ENCODE measurements at regions not wholly inside any gene's neighbourhood (a gene's known extent, or its start where the extent isn't known, plus 50 kb on each side); places are given as distances from the start of the nearest gene placed in this dataset.

DNA sequence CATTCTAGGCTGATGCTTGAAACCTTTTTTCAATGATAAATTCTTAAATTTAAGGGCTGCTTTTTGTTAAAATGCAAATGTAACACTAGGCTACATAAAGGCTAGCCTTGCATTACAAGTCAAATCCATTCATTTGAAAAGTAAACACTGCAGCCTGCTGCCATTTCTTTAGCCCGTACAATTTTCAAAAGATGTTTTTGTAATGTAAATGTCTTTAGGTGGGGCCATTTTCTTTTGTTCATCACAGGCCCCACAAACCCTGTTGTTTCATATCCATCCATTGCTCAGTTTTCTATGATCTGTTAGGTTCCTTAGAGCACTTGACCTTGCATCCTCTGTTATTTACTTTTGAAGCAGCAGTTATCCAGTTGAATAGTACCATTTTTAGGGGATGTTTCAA is 296.2 kb upstream of the AMOT start:
- Histone ChIP-seq H3K9ac (no peak overlapping the region), H4K20me1 (ENCODE audit: insufficient read depth) (no peaks in the 10 kb centered on the region), H3K27me3 (ENCODE audit: insufficient read depth, low read depth) (no peaks in the 10 kb centered on the region), H3K79me2 (ENCODE audit: insufficient read depth, low read depth) (no peaks in the 10 kb centered on the region), H3K4me1 (ENCODE audit: low read depth, poor library complexity, severe bottlenecking) (no peaks in the 10 kb centered on the region), H3K27ac (no peak overlapping the region), H3K36me3 (ENCODE audit: insufficient read depth) (no peaks in the 10 kb centered on the region), H3K4me3 (IDR thresholded peaks at IDR 0.05; ENCODE audit: insufficient read depth, low read depth, low read length) (no peak overlapping the region), H2AFZ (ENCODE audit: low read depth) (no peak overlapping the region), H3K4me2 (no peak overlapping the region)
- TF ChIP-seq, protein P1, sequence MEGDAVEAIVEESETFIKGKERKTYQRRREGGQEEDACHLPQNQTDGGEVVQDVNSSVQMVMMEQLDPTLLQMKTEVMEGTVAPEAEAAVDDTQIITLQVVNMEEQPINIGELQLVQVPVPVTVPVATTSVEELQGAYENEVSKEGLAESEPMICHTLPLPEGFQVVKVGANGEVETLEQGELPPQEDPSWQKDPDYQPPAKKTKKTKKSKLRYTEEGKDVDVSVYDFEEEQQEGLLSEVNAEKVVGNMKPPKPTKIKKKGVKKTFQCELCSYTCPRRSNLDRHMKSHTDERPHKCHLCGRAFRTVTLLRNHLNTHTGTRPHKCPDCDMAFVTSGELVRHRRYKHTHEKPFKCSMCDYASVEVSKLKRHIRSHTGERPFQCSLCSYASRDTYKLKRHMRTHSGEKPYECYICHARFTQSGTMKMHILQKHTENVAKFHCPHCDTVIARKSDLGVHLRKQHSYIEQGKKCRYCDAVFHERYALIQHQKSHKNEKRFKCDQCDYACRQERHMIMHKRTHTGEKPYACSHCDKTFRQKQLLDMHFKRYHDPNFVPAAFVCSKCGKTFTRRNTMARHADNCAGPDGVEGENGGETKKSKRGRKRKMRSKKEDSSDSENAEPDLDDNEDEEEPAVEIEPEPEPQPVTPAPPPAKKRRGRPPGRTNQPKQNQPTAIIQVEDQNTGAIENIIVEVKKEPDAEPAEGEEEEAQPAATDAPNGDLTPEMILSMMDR (conservative IDR thresholded peaks at IDR 0.05; ENCODE audit: low read depth, low read length) = no peak

DNA sequence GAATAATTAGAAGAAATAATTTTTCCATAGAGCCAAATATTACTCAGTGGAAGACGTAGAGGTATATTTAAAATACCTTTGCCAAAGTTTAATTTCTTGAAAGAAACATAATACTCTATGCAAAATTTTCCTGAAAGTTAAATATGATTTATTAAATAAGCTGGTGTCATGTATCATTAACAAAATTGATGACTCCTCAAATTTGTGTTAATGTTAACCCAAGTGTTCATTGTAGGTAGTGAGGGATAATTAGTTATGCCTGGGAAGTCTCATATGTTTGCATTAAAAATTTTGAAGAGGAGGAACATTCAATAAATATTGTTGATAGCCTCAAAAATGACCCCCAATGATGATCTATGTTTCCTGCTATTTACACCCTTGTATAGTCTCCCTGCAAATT is 292.7 kb upstream of the AMOT start:
- H3K9ac ChIP-seq = no peak overlapping the region
- H3K4me2 ChIP-seq = no peak overlapping the region
- no peaks in the 10 kb centered on the region for H3K36me3 ChIP-seq (ENCODE audit: insufficient read depth)
- H3K27ac ChIP-seq = no peak overlapping the region
- no peak overlapping the region for H2AFZ ChIP-seq (ENCODE audit: low read depth)
- H3K27me3 ChIP-seq (ENCODE audit: insufficient read depth, low read depth) = no peaks in the 10 kb centered on the region
- H3K79me2 ChIP-seq (ENCODE audit: insufficient read depth, low read depth) = no peaks in the 10 kb centered on the region
- TF ChIP-seq, protein P1 (conservative IDR thresholded peaks at IDR 0.05; ENCODE audit: low read depth, low read length) = no peak
- H3K4me1 ChIP-seq (ENCODE audit: low read depth, poor library complexity, severe bottlenecking) = no peaks in the 10 kb centered on the region
- H3K4me3 ChIP-seq (IDR thresholded peaks at IDR 0.05; ENCODE audit: insufficient read depth, low read depth, low read length) = no peak overlapping the region
- H4K20me1 ChIP-seq (ENCODE audit: insufficient read depth) = no peaks in the 10 kb centered on the region

DNA sequence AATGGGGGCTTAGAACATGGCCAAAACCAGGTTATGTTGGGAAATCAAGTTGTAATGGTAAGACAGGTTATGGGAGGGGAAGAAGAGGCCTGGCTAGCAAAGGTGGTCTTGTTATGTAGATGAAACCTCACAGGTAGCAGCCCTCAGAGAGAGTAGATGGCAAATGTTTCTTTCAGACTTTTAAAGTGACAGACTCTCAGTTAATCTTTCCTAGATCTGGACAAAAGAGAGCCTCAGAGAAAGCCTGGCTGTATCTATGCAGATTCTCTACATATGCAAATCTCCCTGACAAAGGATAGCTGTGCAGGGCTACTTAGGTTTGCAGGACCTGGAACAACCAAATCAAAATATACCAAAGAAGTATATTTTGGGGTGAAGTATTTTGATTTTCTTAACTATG is 284.1 kb upstream of the AMOT start:
- H3K27me3 ChIP-seq (ENCODE audit: insufficient read depth, low read depth) = no peaks in the 10 kb centered on the region

DNA sequence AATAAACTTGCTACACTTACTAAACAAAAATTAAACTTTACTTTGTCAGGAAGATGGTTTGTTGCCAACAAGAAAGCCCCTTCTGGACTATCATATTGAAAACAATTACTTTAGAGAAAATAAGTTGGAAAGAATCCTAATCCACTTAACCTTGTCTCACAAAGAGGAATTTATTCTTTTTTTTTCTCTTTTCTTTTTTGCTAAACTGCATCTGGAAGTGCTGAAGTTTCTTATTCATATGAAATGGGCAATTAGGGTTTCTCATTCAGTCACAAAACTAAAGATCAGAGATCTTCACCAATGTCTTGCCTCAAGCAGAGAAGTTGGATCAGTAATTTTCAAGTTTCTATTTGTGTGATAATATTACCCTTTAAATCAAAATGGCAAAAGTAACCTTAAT is 234.9 kb upstream of the AMOT start:
- Histone ChIP-seq H4K20me1 (ENCODE audit: insufficient read depth) (no peaks in the 10 kb centered on the region), H3K79me2 (ENCODE audit: insufficient read depth, low read depth) (no peaks in the 10 kb centered on the region), H3K36me3 (ENCODE audit: insufficient read depth) (no peaks in the 10 kb centered on the region), H2AFZ (ENCODE audit: low read depth) (no peak overlapping the region), H3K4me3 (IDR thresholded peaks at IDR 0.05; ENCODE audit: insufficient read depth, low read depth, low read length) (no peak overlapping the region), H3K4me1 (ENCODE audit: low read depth, poor library complexity, severe bottlenecking) (no peaks in the 10 kb centered on the region), H3K27ac (no peak overlapping the region), H3K9ac (no peak overlapping the region), H3K4me2 (no peak overlapping the region), H3K27me3 (ENCODE audit: insufficient read depth, low read depth) (no peaks in the 10 kb centered on the region)
- TF ChIP-seq, protein P1 (conservative IDR thresholded peaks at IDR 0.05; ENCODE audit: low read depth, low read length) = no peak

More for the DNA sequence above, 284.1 kb upstream of the AMOT start:
- H3K9ac ChIP-seq = no peak overlapping the region
- H3K36me3 ChIP-seq (ENCODE audit: insufficient read depth) = no peaks in the 10 kb centered on the region
- no peak overlapping the region for H3K4me2 ChIP-seq
- no peak overlapping the region for H3K4me3 ChIP-seq (IDR thresholded peaks at IDR 0.05; ENCODE audit: insufficient read depth, low read depth, low read length)
- no peak overlapping the region for H2AFZ ChIP-seq (ENCODE audit: low read depth)
- H3K4me1 ChIP-seq (ENCODE audit: low read depth, poor library complexity, severe bottlenecking) = no peaks in the 10 kb centered on the region
- H4K20me1 ChIP-seq (ENCODE audit: insufficient read depth) = no peaks in the 10 kb centered on the region
- H3K79me2 ChIP-seq (ENCODE audit: insufficient read depth, low read depth) = no peaks in the 10 kb centered on the region
- H3K27ac ChIP-seq = no peak overlapping the region
- TF ChIP-seq, protein P1 (conservative IDR thresholded peaks at IDR 0.05; ENCODE audit: low read depth, low read length) = no peak
